GM18867 (cell line): ENCODE measurements at regions not wholly inside any gene's neighbourhood (a gene's known extent, or its start where the extent isn't known, plus 50 kb on each side); places are given as distances from the start of the nearest gene placed in this dataset.

ENCODE experiments used
- ATAC-seq: cut with Tn5 transposase; IDR thresholded peaks from one replicate; pipeline ENCODE4 v1.9.1; 2021; ENCODE audit warnings: mild to moderate bottlenecking, moderate library complexity; ENCODE audit not compliant: unreplicated experiment

- no peak for ATAC-seq
Measured at GRCh38 chr12:98372340-98373024, 142.9 kb upstream of the TMPO start.

- peak; percentile 62 for ATAC-seq
Measured at GRCh38 chr12:98373025-98373554, 142.3 kb upstream of the TMPO start.

GRCh38 chr12:98374007-98374406 lies 141.4 kb upstream of the TMPO start:
- no peak for ATAC-seq

- no peak for ATAC-seq
Measured at GRCh38 chr12:98379106-98379505, 136.3 kb upstream of the TMPO start.

- ATAC-seq = no peak
Measured at GRCh38 chr12:98385641-98386040, 129.7 kb upstream of the TMPO start.

- no peak for ATAC-seq
Measured at GRCh38 chr12:98387444-98387843, 127.9 kb upstream of the TMPO start.

GRCh38 chr12:98388126-98388525 lies 127.3 kb upstream of the TMPO start:
- no peak for ATAC-seq

- no peak for ATAC-seq
Measured at GRCh38 chr12:98389593-98389992, 125.8 kb upstream of the TMPO start.

- ATAC-seq = peak; percentile 97
Measured at GRCh38 chr12:98397323-98398105, 117.9 kb upstream of the TMPO start.

- peak; percentile 46 for ATAC-seq
Measured at GRCh38 chr12:98399532-98399931, 115.9 kb upstream of the TMPO start.

GRCh38 chr12:98401427-98401826 lies 114.0 kb upstream of the TMPO start:
- ATAC-seq = no peak

- no peak for ATAC-seq
Measured at GRCh38 chr12:98402091-98402490, 113.3 kb upstream of the TMPO start.

GRCh38 chr12:98402671-98403070 lies 112.7 kb upstream of the TMPO start:
- ATAC-seq = no peak

- ATAC-seq = no peak
Measured at GRCh38 chr12:98403385-98403784, 112.0 kb upstream of the TMPO start.

GRCh38 chr12:98403936-98404335 lies 111.5 kb upstream of the TMPO start:
- no peak for ATAC-seq

GRCh38 chr12:98405805-98406366 lies 109.5 kb upstream of the TMPO start:
- ATAC-seq = no peak

GRCh38 chr12:98406378-98406777 lies 109.0 kb upstream of the TMPO start:
- ATAC-seq = no peak

- ATAC-seq = no peak
Measured at GRCh38 chr12:98408681-98409080, 106.7 kb upstream of the TMPO start.

GRCh38 chr12:98409548-98409947 lies 105.8 kb upstream of the TMPO start:
- ATAC-seq = no peak

- ATAC-seq = no peak
Measured at GRCh38 chr12:98410356-98410755, 105.0 kb upstream of the TMPO start.

- ATAC-seq = no peak
Measured at GRCh38 chr12:98416845-98417244, 98.5 kb upstream of the TMPO start.

GRCh38 chr12:98417266-98417665 lies 98.1 kb upstream of the TMPO start:
- ATAC-seq = no peak
